ENCODE measurements at regions not wholly inside any gene's neighbourhood (a gene's known extent, or its start where the extent isn't known, plus 50 kb on each side); places are given as distances from the start of the nearest gene placed in this dataset.

- no peak for DNase-seq
Measured at GRCh38 chr1:173406783-173407230, 70.3 kb upstream of the PRDX6 start.

GRCh38 chr1:173407846-173408245 is 69.3 kb upstream of the PRDX6 start:
- DNase-seq = no peak

- DNase-seq = no peak
Measured at GRCh38 chr1:173408886-173409285, 68.2 kb upstream of the PRDX6 start.

- DNase-seq = no peak
Measured at GRCh38 chr1:173409613-173410012, 67.5 kb upstream of the PRDX6 start.

GRCh38 chr1:173410133-173410793 is 66.9 kb upstream of the PRDX6 start:
- no peak for DNase-seq

GRCh38 chr1:173410794-173411236 is 66.3 kb upstream of the PRDX6 start:
- DNase-seq = peak in 1 of 2 experiments; percentile 30

- DNase-seq = no peak
Measured at GRCh38 chr1:173411835-173412742, 65.0 kb upstream of the PRDX6 start.

- no peak for DNase-seq
Measured at GRCh38 chr1:173413271-173413707, 63.8 kb upstream of the PRDX6 start.

- DNase-seq = no peak
Measured at GRCh38 chr1:173414136-173414535, 63.0 kb upstream of the PRDX6 start.

- no peak for DNase-seq
Measured at GRCh38 chr1:173414539-173415226, 62.5 kb upstream of the PRDX6 start.

GRCh38 chr1:173415490-173415889 is 61.6 kb upstream of the PRDX6 start:
- no peak for DNase-seq

GRCh38 chr1:173415905-173416450 is 61.2 kb upstream of the PRDX6 start:
- no peak for DNase-seq

GRCh38 chr1:173417563-173417962 is 59.6 kb upstream of the PRDX6 start:
- no peak for DNase-seq

GRCh38 chr1:173418107-173418985 is 58.8 kb upstream of the PRDX6 start:
- no peak for DNase-seq

GRCh38 chr1:173420330-173420806 is 56.8 kb upstream of the PRDX6 start:
- DNase-seq = peak; percentile 63 to 66

- DNase-seq = no peak
Measured at GRCh38 chr1:173421286-173421685, 55.8 kb upstream of the PRDX6 start.

- no peak for DNase-seq
Measured at GRCh38 chr1:173421789-173422188, 55.3 kb upstream of the PRDX6 start.

- DNase-seq = no peak
Measured at GRCh38 chr1:173422456-173422976, 54.6 kb upstream of the PRDX6 start.

GRCh38 chr1:173423291-173423690 is 53.8 kb upstream of the PRDX6 start:
- DNase-seq = no peak

GRCh38 chr1:173424143-173424542 is 53.0 kb upstream of the PRDX6 start:
- DNase-seq = no peak

GRCh38 chr1:173424782-173425407 is 52.2 kb upstream of the PRDX6 start:
- DNase-seq = no peak
